ENCODE measurements at regions not wholly inside any gene's neighbourhood (a gene's known extent, or its start where the extent isn't known, plus 50 kb on each side); places are given as distances from the start of the nearest gene placed in this dataset.
A peak's percentile ranks its signal among the peaks of the same experiment; 100 is the strongest.

DNA sequence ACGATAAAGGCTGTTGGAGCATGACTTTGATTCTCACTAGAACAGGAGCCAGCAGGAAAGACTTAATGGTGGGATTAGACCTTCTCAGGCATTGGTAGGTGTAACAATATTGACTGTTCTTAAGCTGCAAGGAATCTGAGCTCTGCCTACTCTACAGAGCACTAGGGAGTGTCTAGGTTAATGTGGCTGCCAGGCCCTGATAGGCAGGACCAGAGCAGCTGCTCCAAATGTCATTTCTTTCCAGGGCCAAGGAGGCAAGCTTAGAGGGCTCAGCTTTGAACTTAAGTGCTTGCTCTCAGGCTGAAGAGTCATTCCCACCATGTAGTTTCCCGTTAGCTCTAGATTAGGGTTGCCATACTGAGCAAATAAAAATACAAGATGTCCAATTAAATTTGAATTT lies 96.8 kb downstream of the RAB18 start:
- POLR2A ChIA-PET = no interaction called here
- Histone ChIP-seq H3K9me3 (ENCODE audit: low read length) (no peaks in the 10 kb centered on the region), H4K20me1 (ENCODE audit: insufficient read depth, low read length) (no peaks in the 10 kb centered on the region; the same call in 1 of the 2 replicates), H3K36me3 (replicated peaks in 1 of 2; ENCODE audit: control insufficient read depth in 1 of 2, insufficient read depth in 2 of 2, low read length in 2 of 2) (no peaks in the 10 kb centered on the region), H3K4me1 (ENCODE audit: insufficient read depth, low read length) (peaks cover 14% of the 10 kb centered on the region), H3K9ac (ENCODE audit: insufficient read depth, low read depth, low read length) (no peak overlapping the region), H3K27ac (ENCODE audit: extremely low read length, insufficient read depth, low read length) (no peak overlapping the region), H3K27me3 (ENCODE audit: control insufficient read depth in 1 of 2, insufficient read depth in 2 of 2, low read length in 2 of 2) (no peaks in the 10 kb centered on the region), H3K79me2 (ENCODE audit: insufficient read depth, low read length) (no peaks in the 10 kb centered on the region), H2AFZ (ENCODE audit: low read length) (no peak overlapping the region), H3K4me2 (ENCODE audit: low read depth, low read length) (no peak overlapping the region; the same call in 1 of the 2 replicates), H3K4me3 (replicated peaks in 1 of 3; ENCODE audit: insufficient read depth in 1 of 3, low read depth in 2 of 3, low read length in 3 of 3) (no peak overlapping the region)
- FAIRE-seq = no peak
- in situ Hi-C loops (cut with HindIII; ENCODE audit: extremely low pct_ligation_motif_present, low pct_unique_long_range_greater_than_20kb) = no loop called here
- intact Hi-C loops (cut with micrococcal nuclease; ENCODE audit: unreplicated experiment) = no loop called here
- TF ChIP-seq ZNF7 (CRISPR knock-in tag; IDR thresholded peaks at IDR 0.05) (no peak), MTA3 (CRISPR knock-in tag; IDR thresholded peaks at IDR 0.05) (no peak), ZNF362 (CRISPR knock-in tag; IDR thresholded peaks at IDR 0.05; ENCODE audit: borderline replicate concordance) (no peak)
- CTCF ChIA-PET (ENCODE audit: low intra/inter-chr PET ratio, low total read pairs) = no interaction called here
- WGBS (ENCODE audit: low lambda C conversion rate) = 58% methylated on average over 2 of the region's 2 CpGs
- DNase-seq (ENCODE audit: low spot score) = no peak
- no peak for ATAC-seq
- no TSS peak for BruUV-seq (replicated peaks)

- CTCF ChIA-PET (ENCODE audit: low intra/inter-chr PET ratio, low total read pairs) = no interaction called here
- Histone ChIP-seq H3K79me2 (ENCODE audit: insufficient read depth, low read length) (no peaks in the 10 kb centered on the region), H2AFZ (ENCODE audit: low read length) (no peak overlapping the region), H3K4me2 (ENCODE audit: low read depth, low read length) (peak overlapping the region; percentile 56), H3K27ac (ENCODE audit: extremely low read length, insufficient read depth, low read length) (no peak overlapping the region), H3K4me1 (ENCODE audit: insufficient read depth, low read length) (peaks cover 14% of the 10 kb centered on the region), H4K20me1 (ENCODE audit: insufficient read depth, low read length) (no peaks in the 10 kb centered on the region; the same call in 1 of the 2 replicates), H3K4me3 (replicated peaks in 1 of 3; ENCODE audit: insufficient read depth in 1 of 3, low read depth in 2 of 3, low read length in 3 of 3) (0 out of 6 replicates have a peak overlapping the region, but pooled peaks of 1 of the 3 experiments have one; percentile 9), H3K27me3 (ENCODE audit: control insufficient read depth in 1 of 2, insufficient read depth in 2 of 2, low read length in 2 of 2) (no peaks in the 10 kb centered on the region), H3K9me3 (ENCODE audit: low read length) (no peaks in the 10 kb centered on the region), H3K36me3 (replicated peaks in 1 of 2; ENCODE audit: control insufficient read depth in 1 of 2, insufficient read depth in 2 of 2, low read length in 2 of 2) (no peaks in the 10 kb centered on the region), H3K9ac (ENCODE audit: insufficient read depth, low read depth, low read length) (no peak overlapping the region)
- intact Hi-C loops (cut with micrococcal nuclease; ENCODE audit: unreplicated experiment) = no loop called here
- POLR2A ChIA-PET = no interaction called here
- DNase-seq (ENCODE audit: low spot score) (peak; percentile 23), ATAC-seq (peak; percentile 92), FAIRE-seq (peak; percentile 48)
- no TSS peak for BruUV-seq (replicated peaks)
- in situ Hi-C loops (cut with HindIII; ENCODE audit: extremely low pct_ligation_motif_present, low pct_unique_long_range_greater_than_20kb) = no loop called here
- WGBS (ENCODE audit: low lambda C conversion rate) = 7% methylated on average over 5 of the region's 5 CpGs
- TF ChIP-seq ZNF644 (CRISPR knock-in tag; IDR thresholded peaks at IDR 0.05; ENCODE audit: low read depth) = peak; percentile 7; the same call in 1 of the 2 replicates
- TF ChIP-seq CHD2 (IDR thresholded peaks at IDR 0.05; ENCODE audit: low read depth, low read length) = peak; percentile 59; the same call in 1 of the 2 replicates
- TF ChIP-seq ZBTB39 (CRISPR knock-in tag; IDR thresholded peaks at IDR 0.05) = no peak
- no peak for TF ChIP-seq KDM2A (CRISPR knock-in tag; IDR thresholded peaks at IDR 0.05; ENCODE audit: borderline replicate concordance, low read depth)
- TF ChIP-seq HNF4A (CRISPR knock-in tag; IDR thresholded peaks at IDR 0.05) = peak; percentile 30; the same call in 1 of the 2 replicates
- TF ChIP-seq ZBTB8A (CRISPR knock-in tag; IDR thresholded peaks at IDR 0.05; ENCODE audit: borderline replicate concordance, low read depth) = no peak
- TF ChIP-seq, protein P1, sequence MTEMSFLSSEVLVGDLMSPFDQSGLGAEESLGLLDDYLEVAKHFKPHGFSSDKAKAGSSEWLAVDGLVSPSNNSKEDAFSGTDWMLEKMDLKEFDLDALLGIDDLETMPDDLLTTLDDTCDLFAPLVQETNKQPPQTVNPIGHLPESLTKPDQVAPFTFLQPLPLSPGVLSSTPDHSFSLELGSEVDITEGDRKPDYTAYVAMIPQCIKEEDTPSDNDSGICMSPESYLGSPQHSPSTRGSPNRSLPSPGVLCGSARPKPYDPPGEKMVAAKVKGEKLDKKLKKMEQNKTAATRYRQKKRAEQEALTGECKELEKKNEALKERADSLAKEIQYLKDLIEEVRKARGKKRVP (CRISPR knock-in tag; IDR thresholded peaks at IDR 0.05) = no peak
- TF ChIP-seq SMAD9 (CRISPR knock-in tag; IDR thresholded peaks at IDR 0.05) = no peak
- TF ChIP-seq, protein P2, sequence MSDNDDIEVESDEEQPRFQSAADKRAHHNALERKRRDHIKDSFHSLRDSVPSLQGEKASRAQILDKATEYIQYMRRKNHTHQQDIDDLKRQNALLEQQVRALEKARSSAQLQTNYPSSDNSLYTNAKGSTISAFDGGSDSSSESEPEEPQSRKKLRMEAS (IDR thresholded peaks at IDR 0.05) = no peak
- TF ChIP-seq ZNF556 (CRISPR knock-in tag; IDR thresholded peaks at IDR 0.05; ENCODE audit: borderline replicate concordance) = no peak
- no peak for TF ChIP-seq MBD4 (IDR thresholded peaks at IDR 0.05; ENCODE audit: borderline replicate concordance, low read length)
- no peak for TF ChIP-seq RFX3 (CRISPR knock-in tag; IDR thresholded peaks at IDR 0.05)
Observed at GRCh38 chr10:27601503-27601902, 97.4 kb downstream of the RAB18 start.

All from HepG2 (cell line).